Astrocyte of the spinal cord (primary cell): ENCODE measurements at regions not wholly inside any gene's neighbourhood (a gene's known extent, or its start where the extent isn't known, plus 50 kb on each side); places are given as distances from the start of the nearest gene placed in this dataset.

Experiments
- DNase-seq: peaks from one replicate; pipeline ENCODE4 v3.0.0; 2011; ENCODE audit warnings: low read depth, low spot score
- H3K4me3 ChIP-seq: 2 replicates; pipeline ENCODE4 v1.5.1; 2011; ENCODE audit warnings: low read depth, mild to moderate bottlenecking, low read length, moderate library complexity
- in situ Hi-C: cut with HindIII; loops from 2 replicates; pipeline ENCODE4 v1.10.0; 2017; ENCODE audit warnings: low sequenced_read_pairs
- TF ChIP-seq, protein P1 (sequence below): IDR thresholded peaks from 2 replicates; pipeline ENCODE4 v1.5.1; 2012; ENCODE audit warnings: low read depth, mild to moderate bottlenecking, low read length, inconsistent platforms

DNA sequence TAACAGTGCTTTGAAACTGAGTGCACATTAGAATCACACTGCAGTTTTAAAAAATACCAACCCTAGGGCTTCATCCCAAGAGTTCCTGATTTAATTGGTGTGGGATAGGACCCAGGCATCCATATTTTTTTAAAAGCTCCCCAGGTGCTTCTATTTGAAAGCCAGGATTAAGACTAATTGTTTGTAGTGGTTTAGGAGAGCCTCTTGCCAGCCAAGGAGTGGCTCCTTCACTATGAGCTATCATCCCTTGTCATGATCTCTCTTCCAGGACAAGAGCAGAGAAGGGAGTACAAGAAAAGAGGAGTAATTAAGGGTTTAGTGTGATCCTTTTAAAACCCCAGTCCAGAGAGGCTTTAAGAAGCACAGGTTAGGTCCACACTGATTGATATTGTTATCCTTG is 178.0 kb downstream of the CAND1 start:
- TF ChIP-seq, protein P1, sequence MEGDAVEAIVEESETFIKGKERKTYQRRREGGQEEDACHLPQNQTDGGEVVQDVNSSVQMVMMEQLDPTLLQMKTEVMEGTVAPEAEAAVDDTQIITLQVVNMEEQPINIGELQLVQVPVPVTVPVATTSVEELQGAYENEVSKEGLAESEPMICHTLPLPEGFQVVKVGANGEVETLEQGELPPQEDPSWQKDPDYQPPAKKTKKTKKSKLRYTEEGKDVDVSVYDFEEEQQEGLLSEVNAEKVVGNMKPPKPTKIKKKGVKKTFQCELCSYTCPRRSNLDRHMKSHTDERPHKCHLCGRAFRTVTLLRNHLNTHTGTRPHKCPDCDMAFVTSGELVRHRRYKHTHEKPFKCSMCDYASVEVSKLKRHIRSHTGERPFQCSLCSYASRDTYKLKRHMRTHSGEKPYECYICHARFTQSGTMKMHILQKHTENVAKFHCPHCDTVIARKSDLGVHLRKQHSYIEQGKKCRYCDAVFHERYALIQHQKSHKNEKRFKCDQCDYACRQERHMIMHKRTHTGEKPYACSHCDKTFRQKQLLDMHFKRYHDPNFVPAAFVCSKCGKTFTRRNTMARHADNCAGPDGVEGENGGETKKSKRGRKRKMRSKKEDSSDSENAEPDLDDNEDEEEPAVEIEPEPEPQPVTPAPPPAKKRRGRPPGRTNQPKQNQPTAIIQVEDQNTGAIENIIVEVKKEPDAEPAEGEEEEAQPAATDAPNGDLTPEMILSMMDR, result no peak
- no peak for DNase-seq
- in situ Hi-C loops, result no loop called here
- no peak overlapping the region for H3K4me3 ChIP-seq

DNA sequence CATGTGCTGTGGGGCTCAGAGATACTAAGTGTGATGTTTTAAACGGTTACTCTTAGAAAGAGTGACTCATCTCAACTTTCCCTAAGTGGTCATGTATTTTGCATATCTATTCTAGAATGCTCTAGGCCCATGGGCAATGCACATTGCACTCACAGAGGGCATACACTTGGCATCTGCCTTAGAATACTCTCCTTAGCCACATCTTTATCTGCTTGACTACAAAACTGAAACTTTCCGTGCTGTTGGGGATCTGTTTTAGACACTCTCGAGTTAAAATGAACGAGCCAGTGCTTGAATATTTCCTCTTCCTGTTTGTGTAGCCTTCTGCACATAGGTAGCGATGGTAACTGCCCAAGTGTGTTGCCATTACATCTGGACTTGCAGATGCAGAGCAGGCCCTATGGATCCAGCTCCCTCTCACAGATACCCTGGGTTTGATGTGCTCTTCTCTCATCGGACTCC is 180.5 kb downstream of the CAND1 start:
- no peak for DNase-seq
- in situ Hi-C loops, result no loop called here

DNA sequence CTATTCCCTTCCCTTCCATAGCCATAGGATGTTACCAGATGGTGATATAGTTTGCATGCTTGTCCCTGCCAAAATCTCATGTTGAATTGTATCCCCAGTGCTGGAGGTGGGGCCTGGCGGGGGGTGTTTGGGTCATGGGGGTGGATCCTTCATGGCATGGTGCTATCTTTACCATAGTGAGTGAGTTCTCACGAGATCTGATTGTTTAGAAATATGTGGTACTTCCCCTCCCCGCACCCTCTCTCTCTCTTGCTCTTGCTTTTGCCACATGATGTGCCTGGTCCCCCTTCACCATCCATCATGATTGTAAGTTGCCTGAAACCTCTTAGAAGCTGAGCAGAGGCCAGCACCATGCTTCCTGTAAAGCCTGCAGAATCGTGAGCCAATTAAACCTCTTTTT is 181.3 kb downstream of the CAND1 start:
- H3K4me3 ChIP-seq, result no peak overlapping the region
- in situ Hi-C loops, result no loop called here
- DNase-seq, result no peak
- TF ChIP-seq, protein P1, result no peak

More for the DNA sequence above, 180.5 kb downstream of the CAND1 start:
- TF ChIP-seq, protein P1, result no peak
- H3K4me3 ChIP-seq, result no peak overlapping the region

DNA sequence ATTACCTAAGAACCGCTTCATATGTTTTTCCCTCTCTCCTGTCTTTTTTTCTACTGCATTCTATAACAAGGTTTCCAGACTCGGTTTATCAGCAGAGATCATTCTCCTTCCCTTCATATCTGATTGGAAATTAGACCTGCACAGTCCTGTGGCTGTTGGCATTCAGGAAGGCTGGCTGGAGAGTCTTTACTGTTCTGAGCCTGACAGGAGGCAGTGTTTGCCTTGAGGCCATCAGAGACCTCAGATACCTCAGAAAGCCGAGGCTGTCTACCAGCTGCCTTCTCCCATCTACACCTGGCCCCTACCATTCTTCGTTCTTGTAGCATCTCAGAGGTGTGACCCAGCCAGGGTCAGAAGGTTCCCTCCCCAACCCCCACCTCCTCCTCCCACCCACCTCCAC is 182.0 kb downstream of the CAND1 start:
- in situ Hi-C loops, result no loop called here
- no peak for DNase-seq
- TF ChIP-seq, protein P1, result no peak
- no peak overlapping the region for H3K4me3 ChIP-seq

DNA sequence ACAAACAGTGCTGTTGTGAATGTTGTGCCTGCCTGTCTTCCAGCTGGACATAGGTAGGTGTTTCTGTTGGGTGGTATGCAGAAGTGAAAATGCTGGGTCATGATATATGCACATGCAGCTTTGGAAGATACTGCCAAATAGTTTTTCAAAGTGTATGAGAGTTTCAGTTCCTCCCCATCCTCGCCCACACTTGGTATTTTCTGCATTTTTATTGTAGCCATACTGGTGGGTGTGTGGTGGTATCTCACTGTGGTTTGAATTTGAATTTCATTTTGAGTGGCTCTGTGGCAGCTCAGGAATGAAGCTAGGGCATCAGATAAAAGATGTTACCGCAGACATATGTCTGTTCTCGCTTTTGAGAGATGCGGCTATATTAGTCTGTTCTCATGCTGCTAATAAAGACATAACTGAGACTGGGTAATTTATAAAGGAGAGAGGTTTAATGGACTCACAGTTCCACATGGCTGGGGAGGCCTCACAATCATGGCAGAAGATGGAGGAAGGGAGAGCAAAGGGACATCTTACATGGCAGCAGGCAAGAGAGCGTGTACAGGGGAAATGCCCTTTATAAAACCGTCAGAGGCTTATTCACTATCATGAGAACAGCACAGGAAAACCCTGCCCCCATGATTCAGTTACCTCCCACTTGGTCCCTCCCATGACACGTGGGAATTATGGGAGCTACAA is 183.1 kb downstream of the CAND1 start:
- no peak for DNase-seq
- TF ChIP-seq, protein P1, result no peak
- in situ Hi-C loops, result no loop called here
- no peak overlapping the region for H3K4me3 ChIP-seq

DNA sequence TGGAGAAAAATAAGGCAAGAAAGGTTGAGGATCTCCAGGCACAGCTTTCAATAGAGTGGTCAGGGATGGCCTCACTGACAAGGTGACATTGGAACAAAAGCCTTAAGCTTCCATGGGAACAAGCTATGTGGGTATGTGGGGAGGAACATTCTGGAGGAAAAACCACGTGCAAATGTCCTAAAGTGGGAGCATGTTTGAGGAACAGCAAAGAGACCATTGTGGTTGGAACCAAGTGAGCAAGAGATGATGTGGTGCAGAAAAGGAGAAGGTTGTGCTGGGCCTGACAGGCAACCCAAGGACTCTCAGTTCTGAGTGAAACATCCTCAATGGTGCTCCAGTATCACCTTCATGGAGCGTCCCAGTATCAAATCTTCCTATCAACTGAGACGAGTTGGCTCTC is 184.0 kb downstream of the CAND1 start:
- in situ Hi-C loops, result no loop called here
- TF ChIP-seq, protein P1, result no peak

More for the DNA sequence above, 184.0 kb downstream of the CAND1 start:
- DNase-seq, result no peak
- H3K4me3 ChIP-seq, result no peak overlapping the region
